NCI-H524 treated with DMSO at 0.1 percent for 48 hours (cell line): ENCODE measurements at regions not wholly inside any gene's neighbourhood (a gene's known extent, or its start where the extent isn't known, plus 50 kb on each side); places are given as distances from the start of the nearest gene placed in this dataset.
"Not testable (repeated sequence)": the region's sequence is repeated elsewhere in the genome, so short reads cannot be mapped to it uniquely, and the experiment has no call there.

Experiments used
- DNase-seq: peaks from one replicate; lab custom pipeline; 2025; lab: John Stamatoyannopoulos, UW

GRCh38 chr3:76198086-76198485 lies 412.7 kb upstream of the ZNF717 start:
- DNase-seq = no peak

- DNase-seq = no peak
Measured at GRCh38 chr3:76199382-76199781, 414.0 kb upstream of the ZNF717 start.

DNA sequence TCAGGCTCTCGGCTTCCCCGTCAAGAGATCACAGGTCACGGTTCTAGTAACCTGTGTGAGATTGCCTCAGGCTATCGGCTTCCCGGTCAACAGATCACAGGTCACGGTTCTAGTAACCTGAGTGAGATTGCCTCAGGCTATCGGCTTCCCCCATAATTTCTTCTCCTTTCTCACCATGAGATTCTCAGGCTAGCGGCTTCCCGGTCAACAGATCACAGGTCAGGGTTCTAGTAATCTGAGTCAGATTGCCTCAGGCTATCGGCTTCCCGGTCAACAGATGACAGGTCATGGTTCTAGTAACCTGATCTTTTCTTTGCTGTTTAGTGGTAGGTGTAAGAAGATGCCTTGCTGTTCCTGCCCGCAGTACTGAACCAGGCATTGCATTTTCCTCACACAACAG lies 418.2 kb upstream of the ZNF717 start:
- no peak for DNase-seq

GRCh38 chr3:76206346-76206745 lies 421.0 kb upstream of the ZNF717 start:
- DNase-seq = no peak

GRCh38 chr3:76212679-76213078 lies 427.3 kb upstream of the ZNF717 start:
- DNase-seq = no peak

DNA sequence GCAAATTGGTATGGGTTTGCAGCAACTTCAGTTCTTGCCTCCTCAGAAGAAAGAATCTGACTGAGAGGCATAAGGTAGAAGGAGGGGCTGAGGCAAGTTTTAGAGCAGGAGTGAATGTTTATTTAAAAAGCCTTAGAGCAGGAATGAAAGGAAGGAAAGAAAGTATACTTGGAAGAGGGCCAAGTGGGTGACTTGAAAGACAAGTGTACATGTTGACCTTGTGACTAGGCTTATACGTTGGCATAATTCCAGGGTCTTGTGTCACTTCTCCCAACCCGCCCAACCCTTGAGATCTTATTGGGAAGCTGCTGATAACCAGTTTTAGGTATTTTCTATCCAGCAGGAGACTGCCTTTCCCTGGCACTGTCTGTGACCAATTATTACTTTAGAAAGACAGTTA lies 436.9 kb upstream of the ZNF717 start:
- DNase-seq = no peak

DNA sequence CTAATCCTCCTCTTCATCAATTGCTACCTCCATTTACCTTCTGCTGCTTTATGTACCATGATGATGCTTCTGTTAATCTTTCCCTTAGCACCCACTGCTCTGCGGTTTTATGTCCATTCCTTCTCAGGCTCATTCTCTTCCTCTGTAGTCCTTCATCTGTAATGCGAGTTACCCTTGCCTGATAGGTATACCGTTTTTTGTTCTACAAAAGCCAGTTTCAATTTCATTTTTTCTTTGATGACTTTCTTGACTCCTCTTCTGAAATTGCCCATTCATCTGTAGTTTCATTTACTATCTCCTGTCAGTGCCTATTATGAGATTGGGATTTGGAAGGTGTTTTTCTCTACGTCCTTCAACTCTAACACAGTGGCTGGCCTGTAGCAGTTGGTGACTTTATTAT lies 445.9 kb upstream of the ZNF717 start:
- no peak for DNase-seq

- DNase-seq = no peak
Measured at GRCh38 chr3:76242886-76243753, 457.8 kb upstream of the ZNF717 start.

DNA sequence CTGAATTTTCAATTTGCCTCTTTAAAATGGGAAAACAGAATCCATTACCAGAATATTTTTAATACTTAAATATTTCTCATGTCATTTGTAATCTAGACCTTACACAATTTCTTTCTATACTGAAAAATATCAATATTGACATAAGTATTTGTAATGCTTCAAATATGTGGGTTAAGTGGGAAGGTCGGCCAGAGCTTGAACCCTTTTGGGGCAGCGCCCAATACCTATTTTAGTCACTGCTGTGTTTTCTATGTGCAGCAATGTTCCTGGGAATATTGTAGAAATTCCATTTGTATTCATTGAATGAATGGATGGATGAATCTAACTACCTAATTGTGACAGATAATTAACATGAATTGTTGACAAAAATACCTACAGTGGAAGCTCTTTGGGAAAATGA lies 459.7 kb upstream of the ZNF717 start:
- DNase-seq = no peak

GRCh38 chr3:76245622-76246021 lies 460.3 kb upstream of the ZNF717 start:
- DNase-seq = no peak

GRCh38 chr3:76264496-76264895 lies 479.1 kb upstream of the ZNF717 start:
- no peak for DNase-seq

- DNase-seq = no peak
Measured at GRCh38 chr3:76264911-76265310, 479.6 kb upstream of the ZNF717 start.

GRCh38 chr3:76266511-76266910 lies 481.2 kb upstream of the ZNF717 start:
- DNase-seq = no peak

DNA sequence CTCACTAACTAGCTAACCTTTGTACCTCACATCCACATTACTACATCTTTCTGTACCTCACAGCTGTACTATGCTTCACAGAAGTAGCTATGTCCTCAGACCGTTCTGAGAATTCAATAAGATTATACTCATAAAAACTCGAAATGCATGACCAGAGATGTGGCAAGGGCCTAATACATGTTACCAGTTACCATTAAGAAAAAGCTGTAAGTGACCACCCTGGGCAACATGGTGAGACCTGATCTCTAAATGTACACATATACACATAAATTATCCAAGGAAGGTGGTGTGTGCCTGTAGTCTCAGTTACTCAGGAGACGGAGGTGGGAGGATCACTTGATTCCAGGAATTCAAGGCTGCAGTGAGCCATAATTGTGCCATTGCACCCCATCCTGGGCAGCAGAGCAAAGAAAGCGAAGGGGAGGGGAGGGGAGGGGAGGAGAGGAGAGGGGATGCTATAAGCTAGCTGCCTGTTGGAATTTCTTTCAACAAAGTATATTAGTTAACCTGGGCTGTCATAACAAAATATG lies 482.6 kb upstream of the ZNF717 start:
- DNase-seq = no peak

GRCh38 chr3:76293856-76294255 lies 508.5 kb upstream of the ZNF717 start:
- DNase-seq = no peak

DNA sequence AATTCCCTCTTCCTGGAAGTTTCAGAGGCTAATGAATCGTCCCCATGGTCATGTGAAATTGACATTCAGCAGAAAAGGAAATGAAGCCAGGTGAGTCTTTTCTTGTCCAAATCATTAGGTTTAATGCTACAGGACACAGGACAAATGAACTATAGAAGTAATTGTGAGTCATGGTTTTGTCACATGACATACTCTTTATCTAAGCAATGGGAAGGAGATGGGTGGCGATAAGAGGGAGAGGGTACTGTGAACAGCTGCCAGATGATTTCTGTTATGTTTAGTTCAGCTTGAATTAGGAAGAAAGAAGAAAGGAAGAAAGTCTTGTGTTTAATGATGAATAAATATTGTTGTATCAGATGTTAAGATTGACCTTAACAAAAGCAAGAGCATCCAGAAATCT lies 515.4 kb upstream of the ZNF717 start:
- no peak for DNase-seq

DNA sequence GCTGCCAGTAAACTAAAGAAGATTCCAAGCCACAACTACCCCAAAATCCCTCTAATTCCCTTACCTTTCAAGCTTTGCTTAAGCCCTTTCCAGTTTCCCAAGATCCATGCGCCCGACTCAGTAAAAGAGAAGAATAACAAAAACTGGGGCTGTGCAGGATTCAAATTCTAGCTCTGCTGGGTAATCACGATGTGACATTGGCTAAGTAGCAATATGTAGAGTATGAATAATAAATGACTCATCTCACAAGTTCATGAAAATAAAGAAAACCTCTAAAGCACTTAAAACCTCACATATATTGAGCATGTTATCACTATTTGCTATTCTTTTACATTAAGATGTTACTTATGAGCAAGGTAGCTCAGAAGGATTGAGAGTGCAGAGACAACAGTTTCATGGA lies 522.2 kb upstream of the ZNF717 start:
- DNase-seq = no peak

GRCh38 chr3:76308541-76308940 lies 523.2 kb upstream of the ZNF717 start:
- no peak for DNase-seq

DNA sequence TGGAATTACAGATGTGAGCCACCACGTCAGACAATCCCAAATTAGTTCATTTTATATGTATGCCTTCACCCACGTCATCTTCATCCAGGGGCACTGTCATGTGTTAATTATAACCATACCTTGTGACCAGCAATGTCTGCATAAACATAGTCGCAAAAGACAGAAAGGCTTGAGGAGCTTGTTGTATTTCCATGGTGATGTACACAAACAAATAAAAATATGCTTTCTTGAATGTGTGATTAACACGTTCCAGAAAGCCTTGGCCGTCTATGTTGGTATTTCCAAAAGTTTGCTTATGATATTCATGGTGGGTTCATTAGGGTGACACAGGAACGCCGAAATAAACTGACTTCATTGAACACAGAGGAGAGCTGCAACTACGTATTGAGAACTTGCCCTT lies 524.7 kb upstream of the ZNF717 start:
- DNase-seq = no peak

- DNase-seq = no peak
Measured at GRCh38 chr3:76310667-76311066, 525.3 kb upstream of the ZNF717 start.

DNA sequence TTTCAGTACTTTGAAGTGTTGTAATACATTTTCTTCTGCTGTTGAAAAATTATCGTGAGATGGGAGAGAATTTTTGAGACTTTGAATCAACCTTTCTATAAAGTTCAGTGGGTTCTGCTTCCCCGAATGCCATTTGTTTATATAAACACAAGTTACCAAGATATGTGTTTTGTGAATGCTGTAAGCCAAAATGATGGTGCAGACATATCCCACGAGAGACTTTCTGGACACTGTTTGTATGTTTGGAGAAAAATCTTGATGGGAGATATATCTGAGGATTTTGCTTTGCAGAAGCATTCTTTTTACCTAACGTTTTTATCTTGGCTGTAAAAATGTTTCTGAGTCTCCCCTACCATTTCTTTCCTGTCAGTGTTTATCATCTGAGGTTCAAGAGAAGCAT lies 526.6 kb upstream of the ZNF717 start:
- DNase-seq = no peak

GRCh38 chr3:76315906-76316305 lies 530.6 kb upstream of the ZNF717 start:
- DNase-seq = not testable (repeated sequence)

DNA sequence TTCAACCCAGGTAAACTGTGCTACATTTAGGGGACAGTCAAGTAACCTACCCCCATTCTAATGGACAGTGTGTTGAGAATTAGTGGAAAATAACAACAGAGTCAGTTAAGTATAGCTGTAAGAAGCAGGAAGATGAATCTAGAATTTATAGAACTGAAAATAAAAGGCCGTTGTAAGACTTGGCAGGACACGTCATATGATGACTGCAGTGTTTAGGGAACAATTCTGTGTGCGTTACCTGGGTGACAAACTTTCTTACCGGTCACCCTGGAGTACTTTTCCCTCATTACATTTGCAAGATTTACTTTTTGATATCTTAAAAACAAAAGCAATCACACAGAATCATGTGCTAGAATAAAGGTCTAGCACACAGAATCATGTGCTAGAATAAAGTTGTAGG lies 536.3 kb upstream of the ZNF717 start:
- no peak for DNase-seq

DNA sequence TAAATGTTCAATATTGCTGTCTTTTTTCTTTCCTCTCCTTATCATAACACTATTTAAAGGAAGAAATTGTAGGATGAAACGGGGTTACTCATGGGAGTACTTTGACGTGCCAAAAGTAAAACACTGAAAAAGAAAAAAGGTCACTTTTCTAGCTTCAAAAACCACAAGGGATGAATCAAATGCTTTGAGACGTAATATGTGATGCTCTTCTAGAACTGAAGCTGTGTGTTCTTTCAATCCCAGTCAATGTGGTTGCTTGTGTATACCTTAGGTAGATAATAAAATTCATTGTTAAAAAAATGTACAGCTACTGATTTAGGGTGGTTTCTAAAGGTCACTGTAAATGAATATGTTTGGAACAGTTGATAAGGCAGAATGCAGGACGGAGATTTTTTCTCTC lies 538.8 kb upstream of the ZNF717 start:
- no peak for DNase-seq
